SK-N-SH (cell line): ENCODE measurements at regions not wholly inside any gene's neighbourhood (a gene's known extent, or its start where the extent isn't known, plus 50 kb on each side); places are given as distances from the start of the nearest gene placed in this dataset.

Experiments
- CTCF ChIA-PET: fragments of 300-600, 350-600 bp; formaldehyde crosslinking; extraction: SDS; loops from one replicate; lab custom pipeline; 2021; lab: Yijun Ruan, JAX
- POLR2A ChIA-PET: fragments of 350-600 bp; sonication (Branson Sonifier 250); formaldehyde crosslinking; extraction: SDS; loops from one replicate; lab custom pipeline; 2020; ENCODE audit warnings: antibody characterized with exemption, inconsistent platforms; lab: Yijun Ruan, JAX
- DNase-seq: peaks from one replicate; pipeline ENCODE4 v3.0.0; 2012
- H2AFZ ChIP-seq: fragments of 200-600 bp; sonication (generic); 2 replicates; pipeline ENCODE4 v1.8.1; 2016; ENCODE audit warnings: antibody characterized with exemption, mild to moderate bottlenecking, low read depth
- H3F3A ChIP-seq: fragments of 200-600 bp; sonication (generic); replicated peaks from 2 replicates; pipeline ENCODE3; 2016; ENCODE audit warnings: antibody characterized with exemption, mild to moderate bottlenecking; ENCODE audit not compliant: insufficient read depth
- H3K27ac ChIP-seq, 2 experiments: fragments of 200-500 bp in 1 of 2; fragments of 200-600 bp in 1 of 2; sonication (Bioruptor generic) in 1 of 2; sonication (generic), shearing (Covaris generic) in 1 of 2; 2 replicates each; pipeline versions ENCODE4 v1.5.1 to v1.6.1; 2014 to 2016; ENCODE audit warnings: low read depth in 2 of 2, inconsistent platforms in 1 of 2, low read length in 1 of 2, mild to moderate bottlenecking in 1 of 2, mixed read lengths in 1 of 2
- H3K27me3 ChIP-seq: fragments of 200-600 bp; sonication (generic), shearing (Covaris generic); 2 replicates; pipeline ENCODE4 v1.6.1; 2016; ENCODE audit warnings: mixed run types; ENCODE audit not compliant: insufficient read depth
- H3K36me3 ChIP-seq, 2 experiments: fragments of 200-500 bp in 1 of 2; fragments of 200-600 bp in 1 of 2; sonication (Bioruptor generic) in 1 of 2; sonication (generic) in 1 of 2; replicated peaks in 1 of 2; 2 replicates each; pipeline versions ENCODE3 to v1.5.1; 2014 to 2016; ENCODE audit warnings: low read length in 1 of 2, mild to moderate bottlenecking in 1 of 2; ENCODE audit not compliant: insufficient read depth in 2 of 2, control insufficient read depth in 1 of 2
- H3K4me1 ChIP-seq, 2 experiments: fragments of 200-500 bp in 1 of 2; fragments of 200-600 bp in 1 of 2; sonication (Bioruptor generic) in 1 of 2; sonication (generic), shearing (Covaris generic) in 1 of 2; 2 replicates each; pipeline versions ENCODE4 v1.5.1 to v1.6.1; 2014 to 2016; ENCODE audit warnings: low read depth in 1 of 2, low read length in 1 of 2, mixed run types in 1 of 2; ENCODE audit not compliant: insufficient read depth in 2 of 2, control insufficient read depth in 1 of 2
- H3K4me2 ChIP-seq: fragments of 200-600 bp; sonication (generic), shearing (Covaris generic); 2 replicates; pipeline ENCODE4 v1.6.1; 2017; ENCODE audit warnings: mixed run types
- H3K4me3 ChIP-seq, 2 experiments: fragments of 200-500 bp in 1 of 2; fragments of 200-600 bp in 1 of 2; sonication (Bioruptor generic) in 1 of 2; sonication (generic), shearing (Covaris generic) in 1 of 2; 2 replicates each; pipeline versions ENCODE4 v1.5.1 to v1.8.1; 2014 to 2016; ENCODE audit warnings: low read depth in 2 of 2, inconsistent platforms in 1 of 2, low read length in 1 of 2, mild to moderate bottlenecking in 1 of 2, mixed read lengths in 1 of 2, moderate library complexity in 1 of 2
- H3K79me2 ChIP-seq: fragments of 200-600 bp; sonication (generic); 2 replicates; pipeline ENCODE4 v1.8.1; 2017; ENCODE audit warnings: mild to moderate bottlenecking; ENCODE audit not compliant: insufficient read depth
- H3K9ac ChIP-seq: fragments of 200-600 bp; sonication (generic); 2 replicates; pipeline ENCODE4 v1.6.1; 2017; ENCODE audit warnings: mixed run types
- H3K9me2 ChIP-seq: fragments of 200-600 bp; sonication (generic); 2 replicates; pipeline ENCODE4 v1.6.1; 2017; ENCODE audit warnings: mixed run types
- H3K9me3 ChIP-seq: fragments of 200-600 bp; sonication (generic); 2 replicates; pipeline ENCODE4 v1.6.1; 2017; ENCODE audit warnings: mixed run types, mild to moderate bottlenecking, moderate library complexity
- H4K20me1 ChIP-seq: fragments of 200-600 bp; sonication (generic); 2 replicates; pipeline ENCODE4 v1.6.1; 2017; ENCODE audit warnings: mild to moderate bottlenecking, mixed run types; ENCODE audit not compliant: insufficient read depth
- EP300 ChIP-seq, 2 experiments: IDR thresholded peaks; 2 replicates each; pipeline versions ENCODE4 v1.4.0 to v1.6.1; 2012; ENCODE audit warnings: borderline replicate concordance in 1 of 2, low read depth in 1 of 2, low read length in 1 of 2
- GABPA ChIP-seq: IDR thresholded peaks from 2 replicates; pipeline ENCODE4 v1.4.0; 2012; ENCODE audit warnings: low read depth, mild to moderate bottlenecking
- SIN3A ChIP-seq: IDR thresholded peaks from 2 replicates; pipeline ENCODE4 v1.6.1; 2012; ENCODE audit warnings: low read depth, mild to moderate bottlenecking, low read length, moderate library complexity, borderline replicate concordance
- SMC3 ChIP-seq: IDR thresholded peaks from 2 replicates; pipeline ENCODE4 v1.6.1; 2012; ENCODE audit warnings: low read depth, low read length, improper control_type of control experiment
- TCF12 ChIP-seq: IDR thresholded peaks from 2 replicates; pipeline ENCODE4 v1.4.0; 2012
- YY1 ChIP-seq: IDR thresholded peaks from 2 replicates; pipeline ENCODE4 v1.4.0; 2012; ENCODE audit warnings: low read depth, mild to moderate bottlenecking
- WGBS: methylation state at CpG from one replicate; pipeline ENCODE4 v1.1.6; 2017; ENCODE audit warnings: low lambda C conversion rate; 5-methylcytosine and 5-hydroxymethylcytosine counted together
- TF ChIP-seq, protein P1 (sequence below): fragments of 200-600 bp; sonication (generic); IDR thresholded peaks from 2 replicates; pipeline ENCODE4 v1.6.1; 2017; ENCODE audit warnings: antibody characterized with exemption, mild to moderate bottlenecking, moderate library complexity
- TF ChIP-seq, protein P2 (sequence below): IDR thresholded peaks from 2 replicates; pipeline ENCODE4 v1.6.1; 2012; ENCODE audit warnings: mild to moderate bottlenecking, low read depth, low read length, moderate library complexity
- TF ChIP-seq, protein P3 (sequence below): IDR thresholded peaks from 2 replicates; pipeline ENCODE4 v1.4.0; 2012; ENCODE audit warnings: low read depth, borderline replicate concordance
- TF ChIP-seq, protein P4 (sequence below): IDR thresholded peaks from 2 replicates; pipeline ENCODE4 v1.4.0; 2012; ENCODE audit warnings: low read depth
- TF ChIP-seq, protein P5 (sequence below): IDR thresholded peaks from 2 replicates; pipeline ENCODE4 v1.4.0; 2012; ENCODE audit warnings: low read depth, borderline replicate concordance

DNA sequence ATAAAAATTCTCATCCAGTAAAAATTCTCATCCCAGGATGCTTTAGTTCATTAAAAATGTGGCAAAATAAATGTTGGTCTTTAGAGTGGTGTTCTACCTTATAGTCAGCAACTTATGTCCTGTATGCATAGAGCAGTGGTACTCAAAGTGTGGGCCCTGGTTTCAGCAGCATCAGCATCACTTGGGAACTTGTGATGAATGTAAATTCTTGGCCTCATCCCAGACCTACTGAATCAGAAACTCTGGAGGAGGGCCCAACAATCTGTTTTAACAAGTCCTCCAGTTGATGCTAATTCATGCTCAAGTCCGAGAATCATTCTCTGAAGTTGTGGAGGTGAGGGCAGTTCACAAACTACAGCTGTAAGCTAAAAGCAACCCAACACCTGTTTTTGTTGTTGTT, 307.3 kb upstream of the SATB1 start:
- Histone ChIP-seq H3K4me3 (no peak overlapping the region), H3K9me3 (no peaks in the 10 kb centered on the region), H3F3A (no peaks in the 10 kb centered on the region), H3K4me1 (peaks cover 0 to 7% of the 10 kb centered on the region in 2 experiments; a peak in 2 of 4 replicates), H3K27ac (no peak overlapping the region), H4K20me1 (no peaks in the 10 kb centered on the region), H3K27me3 (no peaks in the 10 kb centered on the region), H3K9ac (no peak overlapping the region), H3K4me2 (no peak overlapping the region), H3K79me2 (no peaks in the 10 kb centered on the region), H3K36me3 (no peaks in the 10 kb centered on the region), H2AFZ (no peak overlapping the region), H3K9me2 (no peaks in the 10 kb centered on the region)
- ChIA-PET CTCF (no interaction called here), POLR2A (no interaction called here)
- WGBS = 71% methylated on average over 1 of the region's 1 CpG
- TF ChIP-seq GABPA = no peak
- TF ChIP-seq TCF12 = no peak
- no peak for TF ChIP-seq YY1
- TF ChIP-seq SMC3 = no peak
- TF ChIP-seq, protein P1, sequence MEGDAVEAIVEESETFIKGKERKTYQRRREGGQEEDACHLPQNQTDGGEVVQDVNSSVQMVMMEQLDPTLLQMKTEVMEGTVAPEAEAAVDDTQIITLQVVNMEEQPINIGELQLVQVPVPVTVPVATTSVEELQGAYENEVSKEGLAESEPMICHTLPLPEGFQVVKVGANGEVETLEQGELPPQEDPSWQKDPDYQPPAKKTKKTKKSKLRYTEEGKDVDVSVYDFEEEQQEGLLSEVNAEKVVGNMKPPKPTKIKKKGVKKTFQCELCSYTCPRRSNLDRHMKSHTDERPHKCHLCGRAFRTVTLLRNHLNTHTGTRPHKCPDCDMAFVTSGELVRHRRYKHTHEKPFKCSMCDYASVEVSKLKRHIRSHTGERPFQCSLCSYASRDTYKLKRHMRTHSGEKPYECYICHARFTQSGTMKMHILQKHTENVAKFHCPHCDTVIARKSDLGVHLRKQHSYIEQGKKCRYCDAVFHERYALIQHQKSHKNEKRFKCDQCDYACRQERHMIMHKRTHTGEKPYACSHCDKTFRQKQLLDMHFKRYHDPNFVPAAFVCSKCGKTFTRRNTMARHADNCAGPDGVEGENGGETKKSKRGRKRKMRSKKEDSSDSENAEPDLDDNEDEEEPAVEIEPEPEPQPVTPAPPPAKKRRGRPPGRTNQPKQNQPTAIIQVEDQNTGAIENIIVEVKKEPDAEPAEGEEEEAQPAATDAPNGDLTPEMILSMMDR = no peak
- TF ChIP-seq EP300 (IDR thresholded peaks at IDR 0.05; ENCODE audit: borderline replicate concordance in 1 of 2, low read depth in 1 of 2, low read length in 1 of 2) = no peak
- TF ChIP-seq, protein P2, sequence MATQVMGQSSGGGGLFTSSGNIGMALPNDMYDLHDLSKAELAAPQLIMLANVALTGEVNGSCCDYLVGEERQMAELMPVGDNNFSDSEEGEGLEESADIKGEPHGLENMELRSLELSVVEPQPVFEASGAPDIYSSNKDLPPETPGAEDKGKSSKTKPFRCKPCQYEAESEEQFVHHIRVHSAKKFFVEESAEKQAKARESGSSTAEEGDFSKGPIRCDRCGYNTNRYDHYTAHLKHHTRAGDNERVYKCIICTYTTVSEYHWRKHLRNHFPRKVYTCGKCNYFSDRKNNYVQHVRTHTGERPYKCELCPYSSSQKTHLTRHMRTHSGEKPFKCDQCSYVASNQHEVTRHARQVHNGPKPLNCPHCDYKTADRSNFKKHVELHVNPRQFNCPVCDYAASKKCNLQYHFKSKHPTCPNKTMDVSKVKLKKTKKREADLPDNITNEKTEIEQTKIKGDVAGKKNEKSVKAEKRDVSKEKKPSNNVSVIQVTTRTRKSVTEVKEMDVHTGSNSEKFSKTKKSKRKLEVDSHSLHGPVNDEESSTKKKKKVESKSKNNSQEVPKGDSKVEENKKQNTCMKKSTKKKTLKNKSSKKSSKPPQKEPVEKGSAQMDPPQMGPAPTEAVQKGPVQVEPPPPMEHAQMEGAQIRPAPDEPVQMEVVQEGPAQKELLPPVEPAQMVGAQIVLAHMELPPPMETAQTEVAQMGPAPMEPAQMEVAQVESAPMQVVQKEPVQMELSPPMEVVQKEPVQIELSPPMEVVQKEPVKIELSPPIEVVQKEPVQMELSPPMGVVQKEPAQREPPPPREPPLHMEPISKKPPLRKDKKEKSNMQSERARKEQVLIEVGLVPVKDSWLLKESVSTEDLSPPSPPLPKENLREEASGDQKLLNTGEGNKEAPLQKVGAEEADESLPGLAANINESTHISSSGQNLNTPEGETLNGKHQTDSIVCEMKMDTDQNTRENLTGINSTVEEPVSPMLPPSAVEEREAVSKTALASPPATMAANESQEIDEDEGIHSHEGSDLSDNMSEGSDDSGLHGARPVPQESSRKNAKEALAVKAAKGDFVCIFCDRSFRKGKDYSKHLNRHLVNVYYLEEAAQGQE = no peak
- TF ChIP-seq, protein P3, sequence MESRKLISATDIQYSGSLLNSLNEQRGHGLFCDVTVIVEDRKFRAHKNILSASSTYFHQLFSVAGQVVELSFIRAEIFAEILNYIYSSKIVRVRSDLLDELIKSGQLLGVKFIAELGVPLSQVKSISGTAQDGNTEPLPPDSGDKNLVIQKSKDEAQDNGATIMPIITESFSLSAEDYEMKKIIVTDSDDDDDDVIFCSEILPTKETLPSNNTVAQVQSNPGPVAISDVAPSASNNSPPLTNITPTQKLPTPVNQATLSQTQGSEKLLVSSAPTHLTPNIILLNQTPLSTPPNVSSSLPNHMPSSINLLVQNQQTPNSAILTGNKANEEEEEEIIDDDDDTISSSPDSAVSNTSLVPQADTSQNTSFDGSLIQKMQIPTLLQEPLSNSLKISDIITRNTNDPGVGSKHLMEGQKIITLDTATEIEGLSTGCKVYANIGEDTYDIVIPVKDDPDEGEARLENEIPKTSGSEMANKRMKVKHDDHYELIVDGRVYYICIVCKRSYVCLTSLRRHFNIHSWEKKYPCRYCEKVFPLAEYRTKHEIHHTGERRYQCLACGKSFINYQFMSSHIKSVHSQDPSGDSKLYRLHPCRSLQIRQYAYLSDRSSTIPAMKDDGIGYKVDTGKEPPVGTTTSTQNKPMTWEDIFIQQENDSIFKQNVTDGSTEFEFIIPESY = no peak
- TF ChIP-seq, protein P4, sequence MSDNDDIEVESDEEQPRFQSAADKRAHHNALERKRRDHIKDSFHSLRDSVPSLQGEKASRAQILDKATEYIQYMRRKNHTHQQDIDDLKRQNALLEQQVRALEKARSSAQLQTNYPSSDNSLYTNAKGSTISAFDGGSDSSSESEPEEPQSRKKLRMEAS = no peak
- no peak for TF ChIP-seq SIN3A
- TF ChIP-seq, protein P5, sequence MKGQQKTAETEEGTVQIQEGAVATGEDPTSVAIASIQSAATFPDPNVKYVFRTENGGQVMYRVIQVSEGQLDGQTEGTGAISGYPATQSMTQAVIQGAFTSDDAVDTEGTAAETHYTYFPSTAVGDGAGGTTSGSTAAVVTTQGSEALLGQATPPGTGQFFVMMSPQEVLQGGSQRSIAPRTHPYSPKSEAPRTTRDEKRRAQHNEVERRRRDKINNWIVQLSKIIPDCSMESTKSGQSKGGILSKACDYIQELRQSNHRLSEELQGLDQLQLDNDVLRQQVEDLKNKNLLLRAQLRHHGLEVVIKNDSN = no peak
- no peak for DNase-seq
